ENCODE measurements at regions not wholly inside any gene's neighbourhood (a gene's known extent, or its start where the extent isn't known, plus 50 kb on each side); places are given as distances from the start of the nearest gene placed in this dataset.

DNA sequence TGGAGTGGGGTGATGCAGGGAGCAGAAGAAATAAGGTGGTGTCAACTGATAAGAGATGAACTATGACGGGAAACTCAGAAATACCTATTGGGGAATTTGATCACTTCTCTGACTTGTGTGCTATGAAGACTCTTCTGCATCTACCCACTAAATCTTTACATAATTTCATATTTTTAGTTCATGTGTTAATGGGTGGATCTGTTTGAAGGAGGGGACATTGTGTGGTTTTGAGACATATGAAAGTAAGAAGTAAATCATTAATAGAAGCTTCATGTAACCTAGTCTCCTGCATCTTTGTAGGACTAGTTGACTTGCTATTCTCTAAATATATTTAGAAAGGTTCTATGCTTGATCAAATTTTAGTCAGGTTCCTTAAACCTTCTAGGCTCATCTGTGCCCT is 86.6 kb upstream of the MEI4 start:
- Histone ChIP-seq H3K9me3 (replicated peaks in 1 of 2; ENCODE audit: control insufficient read depth in 2 of 2, insufficient read depth in 1 of 2, low read depth in 1 of 2, low read length in 2 of 2) (no peaks in the 10 kb centered on the region), H3K14ac (ENCODE audit: low read length) (no peak overlapping the region), H3K23ac (ENCODE audit: low read depth, low read length, poor library complexity) (no peak overlapping the region), H2BK120ac (ENCODE audit: low read depth, low read length) (no peak overlapping the region), H3K4ac (ENCODE audit: low read length) (no peak overlapping the region), H3K27ac (replicated peaks; ENCODE audit: low read length) (no peak overlapping the region), H3K4me2 (ENCODE audit: insufficient read depth, low read length, poor library complexity, severe bottlenecking) (no peak overlapping the region), H3K27me3 (ENCODE audit: control insufficient read depth in 3 of 3, insufficient read depth in 3 of 3, low read depth in 1 of 3, low read length in 3 of 3) (no peaks in the 10 kb centered on the region), H2BK15ac (ENCODE audit: low read length) (no peak overlapping the region), H3K36me3 (replicated peaks in 1 of 2; ENCODE audit: control insufficient read depth in 2 of 2, insufficient read depth in 2 of 2, low read length in 2 of 2) (no peaks in the 10 kb centered on the region), H3K4me3 (ENCODE audit: low read length in 2 of 2) (no peak overlapping the region), H3K18ac (ENCODE audit: low read length) (no peak overlapping the region), H2BK5ac (ENCODE audit: low read length) (no peak overlapping the region), H3K9ac (ENCODE audit: low read depth, low read length, poor library complexity) (no peak overlapping the region), H4K91ac (ENCODE audit: low read depth, low read length, poor library complexity) (peak overlapping the region; percentile 72), H2BK12ac (ENCODE audit: low read length) (no peak overlapping the region), H4K8ac (ENCODE audit: low read depth, low read length) (no peak overlapping the region), H2AK5ac (ENCODE audit: low read depth, low read length) (no peak overlapping the region), H2AFZ (ENCODE audit: low read length) (no peak overlapping the region), H3K4me1 (ENCODE audit: control insufficient read depth in 2 of 2, insufficient read depth in 1 of 2, low read depth in 1 of 2, low read length in 2 of 2) (no peaks in the 10 kb centered on the region), H3K79me1 (ENCODE audit: low read depth, low read length) (no peaks in the 10 kb centered on the region)
- no CpG with 5 or more reads among the region's 1 CpG for WGBS, 2 donors (ENCODE audit: extremely low coverage in 2 of 2, insufficient read length in 2 of 2, insufficient replicate concordance in 1 of 2)
- no peak for DNase-seq (ENCODE audit: low spot score)

DNA sequence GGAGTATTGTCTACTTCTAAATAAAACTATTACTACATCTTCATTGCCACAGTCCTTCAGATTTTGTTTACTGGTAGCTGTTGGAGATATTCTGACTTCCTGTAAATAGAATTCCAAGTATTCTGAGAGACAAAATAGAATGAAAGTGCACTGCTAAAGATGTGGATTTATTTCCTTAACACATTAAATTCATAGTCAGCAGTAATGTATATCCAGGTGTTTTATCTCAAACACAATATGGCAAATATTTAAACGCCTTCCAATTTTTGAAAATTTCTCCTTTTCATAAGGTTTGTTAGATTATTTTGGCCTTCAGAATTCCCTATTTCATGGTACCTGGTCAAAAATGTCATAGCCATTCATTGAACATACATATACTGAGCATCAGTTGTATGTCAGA is 84.3 kb upstream of the MEI4 start:
- no peak overlapping the region for H2BK12ac ChIP-seq (ENCODE audit: low read length)
- no peaks in the 10 kb centered on the region for H3K36me3 ChIP-seq (replicated peaks in 1 of 2; ENCODE audit: control insufficient read depth in 2 of 2, insufficient read depth in 2 of 2, low read length in 2 of 2)
- DNase-seq (ENCODE audit: low spot score) = no peak
- H3K4me2 ChIP-seq (ENCODE audit: insufficient read depth, low read length, poor library complexity, severe bottlenecking) = no peak overlapping the region
- H2BK120ac ChIP-seq (ENCODE audit: low read depth, low read length) = no peak overlapping the region
- H3K9me3 ChIP-seq (replicated peaks in 1 of 2; ENCODE audit: control insufficient read depth in 2 of 2, insufficient read depth in 1 of 2, low read depth in 1 of 2, low read length in 2 of 2) = no peaks in the 10 kb centered on the region
- H2AK5ac ChIP-seq (ENCODE audit: low read depth, low read length) = no peak overlapping the region
- no peaks in the 10 kb centered on the region for H3K27me3 ChIP-seq (ENCODE audit: control insufficient read depth in 3 of 3, insufficient read depth in 3 of 3, low read depth in 1 of 3, low read length in 3 of 3)
- H4K8ac ChIP-seq (ENCODE audit: low read depth, low read length) = no peak overlapping the region
- H3K9ac ChIP-seq (ENCODE audit: low read depth, low read length, poor library complexity) = no peak overlapping the region
- H2AFZ ChIP-seq (ENCODE audit: low read length) = no peak overlapping the region
- H4K91ac ChIP-seq (ENCODE audit: low read depth, low read length, poor library complexity) = no peak overlapping the region
- no peak overlapping the region for H3K18ac ChIP-seq (ENCODE audit: low read length)
- no peak overlapping the region for H3K23ac ChIP-seq (ENCODE audit: low read depth, low read length, poor library complexity)
- H3K27ac ChIP-seq (replicated peaks; ENCODE audit: low read length) = no peak overlapping the region
- H3K4me3 ChIP-seq (ENCODE audit: low read length in 2 of 2) = no peak overlapping the region
- H3K4ac ChIP-seq (ENCODE audit: low read length) = no peak overlapping the region
- no peak overlapping the region for H2BK15ac ChIP-seq (ENCODE audit: low read length)
- H3K79me1 ChIP-seq (ENCODE audit: low read depth, low read length) = no peaks in the 10 kb centered on the region
- H3K4me1 ChIP-seq (ENCODE audit: control insufficient read depth in 2 of 2, insufficient read depth in 1 of 2, low read depth in 1 of 2, low read length in 2 of 2) = no peaks in the 10 kb centered on the region
- no peak overlapping the region for H3K14ac ChIP-seq (ENCODE audit: low read length)
- no CpG with 5 or more reads among the region's 1 CpG for WGBS, 2 donors (ENCODE audit: extremely low coverage in 2 of 2, insufficient read length in 2 of 2, insufficient replicate concordance in 1 of 2)
- no peak overlapping the region for H2BK5ac ChIP-seq (ENCODE audit: low read length)

DNA sequence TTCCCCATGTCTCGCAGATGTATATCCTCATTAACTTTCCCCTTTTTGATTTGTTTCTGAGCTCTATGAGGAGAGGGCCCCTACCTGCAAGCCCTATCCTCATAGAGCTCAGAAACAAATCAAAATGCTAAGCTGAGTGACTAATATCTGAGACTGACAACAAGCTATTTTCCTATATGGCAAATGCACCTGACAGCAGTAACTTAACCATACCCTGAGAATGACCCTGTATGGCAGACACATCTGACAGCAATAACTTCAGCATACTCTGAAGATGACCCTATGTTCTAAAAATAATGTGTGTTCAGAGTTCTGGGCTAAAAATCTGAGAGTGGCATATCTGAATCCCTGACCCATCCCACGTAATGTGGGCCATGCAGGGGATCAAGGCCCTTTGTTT is 79.0 kb upstream of the MEI4 start:
- Histone ChIP-seq H2BK120ac (ENCODE audit: low read depth, low read length) (no peak overlapping the region), H3K4me1 (ENCODE audit: control insufficient read depth in 2 of 2, insufficient read depth in 1 of 2, low read depth in 1 of 2, low read length in 2 of 2) (no peaks in the 10 kb centered on the region), H3K9me3 (replicated peaks in 1 of 2; ENCODE audit: control insufficient read depth in 2 of 2, insufficient read depth in 1 of 2, low read depth in 1 of 2, low read length in 2 of 2) (no peaks in the 10 kb centered on the region), H3K36me3 (replicated peaks in 1 of 2; ENCODE audit: control insufficient read depth in 2 of 2, insufficient read depth in 2 of 2, low read length in 2 of 2) (no peaks in the 10 kb centered on the region), H3K14ac (ENCODE audit: low read length) (no peak overlapping the region), H3K4me3 (ENCODE audit: low read length in 2 of 2) (no peak overlapping the region), H2BK12ac (ENCODE audit: low read length) (no peak overlapping the region), H3K18ac (ENCODE audit: low read length) (no peak overlapping the region), H4K8ac (ENCODE audit: low read depth, low read length) (no peak overlapping the region), H2AFZ (ENCODE audit: low read length) (no peak overlapping the region), H2BK5ac (ENCODE audit: low read length) (no peak overlapping the region), H3K27me3 (ENCODE audit: control insufficient read depth in 3 of 3, insufficient read depth in 3 of 3, low read depth in 1 of 3, low read length in 3 of 3) (no peaks in the 10 kb centered on the region), H3K4me2 (ENCODE audit: insufficient read depth, low read length, poor library complexity, severe bottlenecking) (no peak overlapping the region), H3K27ac (replicated peaks; ENCODE audit: low read length) (no peak overlapping the region), H2BK15ac (ENCODE audit: low read length) (no peak overlapping the region), H3K9ac (ENCODE audit: low read depth, low read length, poor library complexity) (no peak overlapping the region), H2AK5ac (ENCODE audit: low read depth, low read length) (no peak overlapping the region), H4K91ac (ENCODE audit: low read depth, low read length, poor library complexity) (no peak overlapping the region), H3K79me1 (ENCODE audit: low read depth, low read length) (no peaks in the 10 kb centered on the region), H3K4ac (ENCODE audit: low read length) (no peak overlapping the region), H3K23ac (ENCODE audit: low read depth, low read length, poor library complexity) (no peak overlapping the region)
- DNase-seq (ENCODE audit: low spot score) = no peak
- no CpG with 5 or more reads among the region's 2 CpGs for WGBS, 2 donors (ENCODE audit: extremely low coverage in 2 of 2, insufficient read length in 2 of 2, insufficient replicate concordance in 1 of 2)

- Histone ChIP-seq H2AFZ (ENCODE audit: low read length) (no peak overlapping the region), H2AK5ac (ENCODE audit: low read depth, low read length) (no peak overlapping the region), H2BK12ac (ENCODE audit: low read length) (no peak overlapping the region), H3K4me3 (ENCODE audit: low read length in 2 of 2) (no peak overlapping the region), H3K36me3 (replicated peaks in 1 of 2; ENCODE audit: control insufficient read depth in 2 of 2, insufficient read depth in 2 of 2, low read length in 2 of 2) (no peaks in the 10 kb centered on the region), H4K8ac (ENCODE audit: low read depth, low read length) (no peak overlapping the region), H3K27me3 (ENCODE audit: control insufficient read depth in 3 of 3, insufficient read depth in 3 of 3, low read depth in 1 of 3, low read length in 3 of 3) (no peaks in the 10 kb centered on the region), H3K4me2 (ENCODE audit: insufficient read depth, low read length, poor library complexity, severe bottlenecking) (no peak overlapping the region), H2BK5ac (ENCODE audit: low read length) (no peak overlapping the region), H3K9me3 (replicated peaks in 1 of 2; ENCODE audit: control insufficient read depth in 2 of 2, insufficient read depth in 1 of 2, low read depth in 1 of 2, low read length in 2 of 2) (no peaks in the 10 kb centered on the region), H3K79me1 (ENCODE audit: low read depth, low read length) (no peaks in the 10 kb centered on the region), H3K23ac (ENCODE audit: low read depth, low read length, poor library complexity) (no peak overlapping the region), H2BK120ac (ENCODE audit: low read depth, low read length) (no peak overlapping the region), H4K91ac (ENCODE audit: low read depth, low read length, poor library complexity) (no peak overlapping the region), H3K4ac (ENCODE audit: low read length) (no peak overlapping the region), H2BK15ac (ENCODE audit: low read length) (no peak overlapping the region), H3K4me1 (ENCODE audit: control insufficient read depth in 2 of 2, insufficient read depth in 1 of 2, low read depth in 1 of 2, low read length in 2 of 2) (no peaks in the 10 kb centered on the region), H3K27ac (replicated peaks; ENCODE audit: low read length) (no peak overlapping the region), H3K14ac (ENCODE audit: low read length) (no peak overlapping the region), H3K9ac (ENCODE audit: low read depth, low read length, poor library complexity) (no peak overlapping the region), H3K18ac (ENCODE audit: low read length) (no peak overlapping the region)
- WGBS, 2 donors (ENCODE audit: extremely low coverage in 2 of 2, insufficient read length in 2 of 2, insufficient replicate concordance in 1 of 2) = no CpG with 5 or more reads among the region's 1 CpG
- no peak for DNase-seq (ENCODE audit: low spot score)
These were observed 64.9 kb upstream of the MEI4 start for GRCh38 chr6:77587963-77588362.
